Fibroblast of villous mesenchyme (primary cell): ENCODE measurements at regions not wholly inside any gene's neighbourhood (a gene's known extent, or its start where the extent isn't known, plus 50 kb on each side); places are given as distances from the start of the nearest gene placed in this dataset.

Experiments used
- DNase-seq: peaks from one replicate; pipeline ENCODE4 v3.0.0-alpha.2; 2010; ENCODE audit warnings: low read depth
- H3K4me3 ChIP-seq: 2 replicates; pipeline ENCODE4 v1.5.1; 2011; ENCODE audit warnings: low read depth, mild to moderate bottlenecking, low read length
- TF ChIP-seq, protein P1 (sequence below): IDR thresholded peaks from 2 replicates; pipeline ENCODE4 v1.5.1; 2012; ENCODE audit warnings: low read depth, mild to moderate bottlenecking, low read length; ENCODE audit not compliant: insufficient read depth

DNA sequence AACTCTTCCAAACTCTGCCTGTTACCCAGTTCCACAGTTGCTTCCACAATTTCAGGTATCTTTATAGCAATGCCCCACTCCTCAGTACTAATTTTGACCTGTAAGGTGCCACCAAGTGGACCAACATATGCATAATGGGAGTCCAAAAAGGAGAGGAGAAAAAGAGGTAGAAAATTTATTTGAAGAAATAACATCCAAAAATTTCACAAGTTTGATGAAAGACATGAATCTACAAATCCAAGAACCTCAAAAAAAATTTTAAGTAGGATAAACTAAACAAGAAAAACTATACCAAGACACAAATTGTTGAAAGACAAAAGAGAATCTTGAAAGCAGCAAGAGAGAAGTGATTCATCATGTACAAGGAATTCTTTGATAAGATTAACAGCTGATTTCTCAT lies 79.8 kb downstream of the BARX1 start:
- TF ChIP-seq, protein P1, sequence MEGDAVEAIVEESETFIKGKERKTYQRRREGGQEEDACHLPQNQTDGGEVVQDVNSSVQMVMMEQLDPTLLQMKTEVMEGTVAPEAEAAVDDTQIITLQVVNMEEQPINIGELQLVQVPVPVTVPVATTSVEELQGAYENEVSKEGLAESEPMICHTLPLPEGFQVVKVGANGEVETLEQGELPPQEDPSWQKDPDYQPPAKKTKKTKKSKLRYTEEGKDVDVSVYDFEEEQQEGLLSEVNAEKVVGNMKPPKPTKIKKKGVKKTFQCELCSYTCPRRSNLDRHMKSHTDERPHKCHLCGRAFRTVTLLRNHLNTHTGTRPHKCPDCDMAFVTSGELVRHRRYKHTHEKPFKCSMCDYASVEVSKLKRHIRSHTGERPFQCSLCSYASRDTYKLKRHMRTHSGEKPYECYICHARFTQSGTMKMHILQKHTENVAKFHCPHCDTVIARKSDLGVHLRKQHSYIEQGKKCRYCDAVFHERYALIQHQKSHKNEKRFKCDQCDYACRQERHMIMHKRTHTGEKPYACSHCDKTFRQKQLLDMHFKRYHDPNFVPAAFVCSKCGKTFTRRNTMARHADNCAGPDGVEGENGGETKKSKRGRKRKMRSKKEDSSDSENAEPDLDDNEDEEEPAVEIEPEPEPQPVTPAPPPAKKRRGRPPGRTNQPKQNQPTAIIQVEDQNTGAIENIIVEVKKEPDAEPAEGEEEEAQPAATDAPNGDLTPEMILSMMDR: no peak

DNA sequence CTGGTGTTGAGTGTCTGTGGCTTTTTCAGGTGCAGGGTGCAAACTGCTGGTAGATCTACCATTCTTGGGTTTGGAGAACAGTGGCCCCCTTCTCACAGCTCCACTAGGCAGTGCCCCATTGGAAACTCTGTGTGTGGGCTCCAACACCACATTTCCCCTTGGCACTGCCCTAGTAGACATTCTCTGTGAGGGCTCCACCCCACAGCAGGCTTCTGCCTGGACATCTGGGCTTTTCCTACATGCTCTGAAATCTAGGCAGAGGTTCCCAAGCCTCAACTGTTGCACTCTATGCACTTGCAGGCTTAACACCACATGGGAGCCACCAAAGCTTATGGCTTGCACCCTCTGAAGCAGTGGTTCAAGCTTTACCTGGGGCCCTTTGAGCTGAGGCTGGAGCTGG lies 80.9 kb downstream of the BARX1 start:
- no peak for DNase-seq
- H3K4me3 ChIP-seq: no peak overlapping the region
- TF ChIP-seq, protein P1: no peak

More for the DNA sequence above, 79.8 kb downstream of the BARX1 start:
- DNase-seq: no peak
- H3K4me3 ChIP-seq: no peak overlapping the region

DNA sequence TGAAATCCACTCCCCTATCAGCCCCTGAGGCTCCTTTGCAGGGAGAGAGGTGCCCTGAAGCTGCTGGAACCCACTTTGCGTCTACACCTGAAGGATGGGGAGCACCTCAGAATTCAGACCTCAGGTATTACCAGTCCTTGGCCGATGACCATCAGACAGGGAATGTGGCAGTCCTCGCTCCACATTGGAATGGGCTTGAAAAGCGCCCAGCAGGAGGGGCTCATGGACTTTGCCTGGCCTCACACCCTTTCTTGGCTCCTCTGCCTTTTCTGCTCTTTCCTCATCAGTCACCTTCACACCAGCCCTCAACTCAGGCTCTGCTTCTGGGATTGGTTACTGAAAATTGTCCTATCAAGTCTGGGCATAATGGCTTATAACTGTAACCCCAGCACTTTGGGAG lies 83.9 kb downstream of the BARX1 start:
- DNase-seq: no peak
- H3K4me3 ChIP-seq: no peak overlapping the region
- TF ChIP-seq, protein P1: no peak

DNA sequence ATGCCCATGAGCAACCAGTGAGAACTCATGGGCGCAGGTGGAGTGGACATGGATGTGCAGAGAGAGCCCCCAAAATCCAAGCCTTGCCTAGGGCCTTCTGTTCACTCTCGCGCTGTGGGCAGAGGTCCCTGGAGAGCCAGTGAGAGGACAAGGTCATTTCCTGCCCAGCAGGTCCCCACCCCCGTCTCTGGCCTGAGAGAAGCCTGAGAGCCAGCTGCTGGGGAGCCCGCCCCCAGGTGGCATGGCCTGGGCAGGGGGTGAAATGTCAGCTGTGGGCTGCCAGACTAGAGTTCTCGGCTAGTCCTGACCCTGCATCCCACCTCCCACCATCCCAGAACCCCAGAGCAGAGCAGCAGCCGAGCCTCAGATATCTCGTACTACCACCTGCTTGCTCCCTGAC lies 85.3 kb downstream of the BARX1 start:
- H3K4me3 ChIP-seq: no peak overlapping the region
- TF ChIP-seq, protein P1: no peak
- DNase-seq: no peak

DNA sequence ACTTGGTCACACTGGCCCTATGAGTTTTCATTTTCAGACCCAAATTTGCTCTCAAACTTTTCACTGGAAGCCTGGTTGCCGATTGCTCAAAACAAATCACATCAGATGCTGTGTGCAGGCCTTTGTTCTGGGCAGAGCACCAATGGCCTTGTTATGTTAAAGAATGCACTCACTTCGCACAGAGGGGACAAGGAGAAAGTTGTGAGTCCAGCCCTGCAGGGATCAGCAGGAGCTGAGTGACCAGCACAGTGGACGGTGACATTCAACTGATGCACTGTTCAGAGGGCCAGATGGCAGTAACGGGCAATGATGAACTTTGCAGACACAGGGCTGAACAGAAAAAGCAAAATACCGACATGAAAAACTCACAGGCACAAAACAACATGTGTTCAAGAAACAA lies 86.1 kb downstream of the BARX1 start:
- TF ChIP-seq, protein P1: no peak
- H3K4me3 ChIP-seq: no peak overlapping the region
- no peak for DNase-seq

DNA sequence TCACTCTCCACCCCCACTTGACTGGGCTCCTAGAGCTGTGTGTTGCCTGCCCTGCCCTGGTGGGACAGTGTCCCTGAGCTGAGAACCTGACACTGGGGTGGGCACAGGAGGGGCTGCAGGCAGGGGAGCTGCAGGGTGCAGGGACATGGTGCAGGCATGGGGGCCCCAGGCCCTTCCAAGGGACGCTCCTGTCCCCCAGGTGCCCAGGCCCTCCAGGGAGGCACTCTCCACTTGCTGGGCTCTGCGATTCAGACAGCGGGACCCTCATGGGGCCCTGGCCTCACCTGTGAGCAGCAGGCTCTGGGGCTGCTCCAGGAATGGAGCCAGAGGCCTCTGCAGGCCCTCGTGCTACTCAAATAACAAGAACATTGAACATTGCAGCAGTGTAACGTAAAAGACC lies 89.4 kb downstream of the BARX1 start:
- TF ChIP-seq, protein P1: no peak
- H3K4me3 ChIP-seq: no peak overlapping the region

DNA sequence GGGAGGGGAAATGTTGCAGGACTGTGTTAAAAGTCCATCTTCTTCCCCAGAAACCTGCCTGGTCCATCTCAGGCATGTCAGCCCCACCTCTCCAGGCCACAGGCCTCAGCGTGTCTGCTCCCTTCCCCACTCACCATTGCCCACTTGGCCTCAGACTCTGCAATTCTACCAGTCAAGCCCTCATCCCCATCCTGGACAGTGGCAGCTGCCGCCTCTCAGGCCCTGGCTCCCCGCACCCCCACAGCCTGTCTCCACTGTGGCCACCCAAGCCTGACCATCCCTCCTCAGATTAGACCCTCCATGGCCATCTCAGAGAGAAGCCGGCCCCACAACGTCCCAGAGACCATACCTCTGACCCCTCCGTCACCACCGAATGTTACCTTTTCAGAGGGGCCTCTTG lies 89.9 kb downstream of the BARX1 start:
- no peak for DNase-seq
- H3K4me3 ChIP-seq: no peak overlapping the region
- TF ChIP-seq, protein P1: no peak

More for the DNA sequence above, 89.4 kb downstream of the BARX1 start:
- DNase-seq: no peak
